Cardiac muscle cell (in vitro differentiated cells and primary cell): ENCODE measurements at regions not wholly inside any gene's neighbourhood (a gene's known extent, or its start where the extent isn't known, plus 50 kb on each side); places are given as distances from the start of the nearest gene placed in this dataset.
A peak's percentile ranks its signal among the peaks of the same experiment; 100 is the strongest.

Source experiments
- DNase-seq, 2 donors: peaks; one replicate each; pipeline versions ENCODE4 v3.0.0 to v3.0.0-alpha.2; 2010 to 2017; ENCODE audit warnings: low read depth in 1 of 2, low spot score in 1 of 2
- H3K27ac ChIP-seq: fragments of 200-600 bp; sonication (generic); 2 replicates; pipeline ENCODE4 v1.5.1; 2016
- H3K27me3 ChIP-seq: fragments of 200-600 bp; sonication (generic); 2 replicates; pipeline ENCODE4 v1.6.0; 2016; ENCODE audit warnings: control low read depth
- H3K36me3 ChIP-seq: fragments of 200-600 bp; sonication (generic); 2 replicates; pipeline ENCODE4 v1.5.1; 2016; ENCODE audit warnings: control low read depth
- H3K4me1 ChIP-seq: fragments of 200-600 bp; sonication (generic); 2 replicates; pipeline ENCODE4 v1.8.1; 2017; ENCODE audit warnings: low read depth, mild to moderate bottlenecking, mixed run types
- H3K4me3 ChIP-seq: fragments of 200-600 bp; sonication (generic); 2 replicates; pipeline ENCODE4 v1.5.1; 2016; ENCODE audit warnings: mild to moderate bottlenecking
- H3K9me3 ChIP-seq: fragments of 200-600 bp; sonication (generic); 2 replicates; pipeline ENCODE4 v1.5.1; 2017; ENCODE audit warnings: low read depth, mild to moderate bottlenecking, control low read depth
- CTCF ChIP-seq: IDR thresholded peaks from 2 replicates; pipeline ENCODE4 v1.5.1; 2012; ENCODE audit warnings: low read depth, mild to moderate bottlenecking, low read length

- Histone ChIP-seq H3K27me3 (no peaks in the 10 kb centered on the region), H3K4me3 (no peak overlapping the region), H3K9me3 (no peaks in the 10 kb centered on the region), H3K27ac (no peak overlapping the region), H3K4me1 (no peaks in the 10 kb centered on the region), H3K36me3 (no peaks in the 10 kb centered on the region)
- TF ChIP-seq CTCF: no peak
- peak in 1 of 2 donors; percentile 70 for DNase-seq
Observed at GRCh38 chr5:127203818-127204217, 86.8 kb upstream of the MEGF10 start.

- no peak for DNase-seq
- no peaks in the 10 kb centered on the region for H3K9me3 ChIP-seq
- no peaks in the 10 kb centered on the region for H3K27me3 ChIP-seq
- no peak overlapping the region for H3K27ac ChIP-seq
- no peak for TF ChIP-seq CTCF
- H3K4me1 ChIP-seq: no peaks in the 10 kb centered on the region
- no peaks in the 10 kb centered on the region for H3K36me3 ChIP-seq
- H3K4me3 ChIP-seq: no peak overlapping the region
Observed at GRCh38 chr5:127205147-127205546, 85.4 kb upstream of the MEGF10 start.

- no peaks in the 10 kb centered on the region for H3K36me3 ChIP-seq
- no peaks in the 10 kb centered on the region for H3K9me3 ChIP-seq
- no peaks in the 10 kb centered on the region for H3K4me1 ChIP-seq
- H3K4me3 ChIP-seq: no peak overlapping the region
- no peak for TF ChIP-seq CTCF
- peak in 1 of 2 donors; percentile 85 for DNase-seq
- H3K27me3 ChIP-seq: no peaks in the 10 kb centered on the region
- H3K27ac ChIP-seq: no peak overlapping the region
Observed at GRCh38 chr5:127206320-127207113, 84.1 kb upstream of the MEGF10 start.

GRCh38 chr5:127210042-127210441 is 80.6 kb upstream of the MEGF10 start:
- no peaks in the 10 kb centered on the region for H3K4me1 ChIP-seq
- H3K36me3 ChIP-seq: no peaks in the 10 kb centered on the region
- no peak for DNase-seq
- H3K27me3 ChIP-seq: no peaks in the 10 kb centered on the region
- TF ChIP-seq CTCF: no peak
- H3K9me3 ChIP-seq: no peaks in the 10 kb centered on the region
- H3K27ac ChIP-seq: no peak overlapping the region
- no peak overlapping the region for H3K4me3 ChIP-seq

GRCh38 chr5:127213231-127213630 is 77.4 kb upstream of the MEGF10 start:
- Histone ChIP-seq H3K4me3 (no peak overlapping the region), H3K36me3 (no peaks in the 10 kb centered on the region), H3K9me3 (no peaks in the 10 kb centered on the region), H3K27ac (no peak overlapping the region), H3K27me3 (no peaks in the 10 kb centered on the region), H3K4me1 (no peaks in the 10 kb centered on the region)
- no peak for TF ChIP-seq CTCF
- no peak for DNase-seq
